NCI-H748 treated with DMSO at 0.1 percent for 48 hours (cell line): ENCODE measurements at regions not wholly inside any gene's neighbourhood (a gene's known extent, or its start where the extent isn't known, plus 50 kb on each side); places are given as distances from the start of the nearest gene placed in this dataset.
"Not testable (repeated sequence)": the region's sequence is repeated elsewhere in the genome, so short reads cannot be mapped to it uniquely, and the experiment has no call there.

Experiments used
- DNase-seq: peaks from one replicate; lab custom pipeline; 2025; lab: John Stamatoyannopoulos, UW

GRCh38 chr2:35932276-35932963, 423.2 kb upstream of the CRIM1 start:
- DNase-seq: no peak

DNA sequence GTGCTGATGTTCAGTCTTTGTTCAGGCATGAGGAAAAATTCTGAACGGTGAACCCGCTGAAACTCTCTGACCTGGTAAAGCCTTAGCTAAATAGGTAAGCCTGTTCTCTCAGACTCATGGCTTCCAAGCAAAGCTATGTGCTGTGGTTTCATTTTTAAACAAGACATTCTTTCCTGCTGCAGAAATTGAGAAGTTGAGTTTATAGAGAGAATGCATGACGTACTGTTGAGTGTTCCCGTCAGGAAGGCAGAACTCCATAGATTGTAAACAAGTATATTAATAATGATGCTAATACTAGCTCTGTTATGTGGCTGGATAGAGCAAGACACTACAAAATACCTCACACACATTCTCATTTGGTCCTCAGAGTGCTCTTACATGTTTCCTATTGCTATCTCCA, 424.0 kb upstream of the CRIM1 start:
- DNase-seq: no peak

- no peak for DNase-seq
Observed at GRCh38 chr2:35931115-35931514, 424.5 kb upstream of the CRIM1 start.

- no peak for DNase-seq
Observed at GRCh38 chr2:35929551-35929950, 426.0 kb upstream of the CRIM1 start.

- DNase-seq: no peak
Observed at GRCh38 chr2:35920061-35920460, 435.5 kb upstream of the CRIM1 start.

DNA sequence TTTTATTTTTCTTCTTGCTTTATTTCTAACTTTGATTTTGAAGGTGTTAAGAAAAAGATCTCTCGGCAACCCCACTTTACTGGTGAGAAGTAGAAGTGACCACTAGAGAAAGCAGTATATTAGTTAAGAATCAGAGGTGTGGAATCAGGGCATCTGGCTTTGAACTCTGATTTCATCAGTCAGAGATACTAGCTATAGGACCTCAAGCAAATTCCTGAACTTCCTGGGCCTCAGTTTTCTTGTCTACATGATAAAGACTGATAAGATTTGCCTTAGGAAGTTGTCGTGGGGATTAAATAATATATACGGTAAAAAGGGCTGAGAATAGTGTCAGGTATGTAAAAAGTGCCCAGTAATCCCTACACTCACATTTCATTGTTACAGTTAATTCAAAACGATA, 440.3 kb upstream of the CRIM1 start:
- DNase-seq: no peak

DNA sequence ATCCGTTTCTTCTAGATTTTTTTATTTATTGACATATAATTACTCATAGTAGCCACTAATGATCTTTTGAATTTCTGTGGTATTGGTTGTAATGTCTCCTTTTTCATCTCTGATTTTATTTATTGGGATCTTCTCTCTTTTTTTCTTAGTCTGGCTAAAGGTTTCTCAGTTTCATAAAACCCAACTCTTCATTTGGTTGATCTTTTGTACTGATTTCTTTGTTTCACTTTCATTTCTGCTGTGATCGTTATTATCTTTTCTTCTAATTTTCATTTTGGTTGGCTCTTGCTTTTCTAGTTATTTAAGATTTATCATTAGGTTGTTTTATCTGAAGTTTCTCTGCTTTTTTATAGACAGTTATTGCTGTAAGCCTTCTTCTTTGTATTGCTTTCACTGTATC, 463.6 kb upstream of the CRIM1 start:
- DNase-seq: no peak

DNA sequence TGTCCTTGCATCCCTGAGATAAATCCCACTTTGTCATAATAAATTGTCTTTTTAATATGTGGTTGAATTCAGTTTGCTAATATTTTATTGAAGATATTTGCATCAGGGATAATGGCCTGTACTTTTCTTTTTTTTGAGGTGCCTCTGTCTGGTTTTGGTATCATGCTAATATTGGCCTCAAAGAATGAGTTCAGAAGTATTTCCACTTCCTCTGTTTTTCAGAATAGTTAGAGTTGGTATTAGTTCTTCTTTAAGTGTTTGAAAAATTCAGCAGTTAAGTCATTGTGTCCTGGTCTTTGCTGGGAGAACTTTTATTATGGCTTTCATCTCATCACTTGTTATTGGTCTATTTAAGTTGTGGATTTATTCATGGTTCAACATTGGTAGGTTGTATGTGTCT, 464.1 kb upstream of the CRIM1 start:
- no peak for DNase-seq

DNA sequence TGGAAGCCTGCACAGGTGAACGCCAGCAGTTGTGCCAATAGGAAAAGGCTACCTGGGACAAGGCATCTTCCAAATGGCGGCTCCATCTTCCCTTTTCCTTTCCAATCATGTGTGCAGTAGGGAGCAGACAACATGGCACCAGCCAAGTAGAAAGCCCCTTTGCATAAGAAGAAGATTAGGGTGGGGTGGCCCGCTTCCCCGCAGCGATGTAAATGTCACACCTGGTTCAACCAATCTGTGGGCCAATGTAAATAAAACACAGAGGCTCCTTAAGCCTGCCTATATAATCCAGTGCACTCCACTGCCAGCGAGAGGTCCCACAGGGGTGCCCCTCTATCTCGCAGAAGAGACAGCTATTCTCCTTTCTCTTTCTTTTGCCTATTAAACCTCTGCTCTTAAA, 468.4 kb upstream of the CRIM1 start:
- peak; percentile 3 for DNase-seq

DNA sequence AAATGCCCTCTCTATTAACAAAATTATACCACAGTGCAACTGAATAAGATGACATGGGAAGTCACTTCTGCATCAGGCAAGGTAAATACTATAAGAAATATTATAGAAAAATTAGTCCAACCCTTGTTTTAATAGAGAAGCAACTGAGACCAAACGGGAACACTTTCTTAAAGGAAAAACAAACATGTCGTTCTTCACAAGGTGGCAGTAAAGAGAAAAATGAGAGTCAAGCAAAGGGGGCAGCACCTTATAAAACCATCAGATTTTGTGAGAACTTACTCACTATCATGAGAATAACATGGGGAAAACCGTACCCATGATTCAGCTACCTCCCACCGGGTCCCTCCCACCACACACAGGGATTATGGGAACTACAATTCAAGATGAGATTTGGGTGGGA, 481.7 kb upstream of the CRIM1 start:
- no peak for DNase-seq

- DNase-seq: no peak
Observed at GRCh38 chr2:35871672-35872071, 483.9 kb upstream of the CRIM1 start.

DNA sequence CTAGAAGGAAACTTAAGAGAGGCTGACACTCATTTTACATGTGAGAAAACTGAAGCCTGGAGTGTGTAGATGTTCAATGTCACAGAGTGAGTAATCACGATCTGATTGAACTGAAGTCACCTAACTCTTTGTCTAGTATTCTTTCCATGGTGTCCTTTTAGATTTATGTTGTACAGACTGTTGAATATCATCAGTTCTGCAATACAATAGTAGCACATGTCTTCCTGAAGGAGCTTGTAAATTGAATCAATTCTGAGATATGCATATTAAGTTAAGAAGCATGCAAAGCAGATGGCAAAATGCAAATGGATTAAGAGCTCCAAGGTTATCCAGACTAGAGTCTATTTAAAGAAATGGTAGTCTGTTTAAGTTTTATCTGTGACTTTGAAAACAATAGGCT, 484.9 kb upstream of the CRIM1 start:
- DNase-seq: no peak

DNA sequence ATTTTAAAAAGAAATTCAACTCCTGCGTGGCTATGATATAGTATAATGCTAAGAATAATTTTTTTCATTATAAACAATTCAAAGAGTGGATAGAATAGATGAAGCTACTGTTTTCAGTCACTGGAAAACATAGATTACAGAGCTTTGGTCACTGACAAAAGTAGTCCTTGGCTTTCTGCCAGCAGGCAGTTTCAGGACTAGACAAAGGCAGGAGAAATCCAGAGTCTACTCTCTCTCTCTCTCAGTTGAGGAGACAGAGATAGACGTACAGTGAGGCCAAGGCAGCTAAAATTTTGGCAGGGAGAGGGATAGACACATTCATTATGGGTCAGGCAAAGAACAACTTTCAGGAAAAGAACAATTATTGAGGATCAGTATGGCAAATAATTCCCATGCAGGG, 491.4 kb upstream of the CRIM1 start:
- DNase-seq: no peak

- DNase-seq: no peak
Observed at GRCh38 chr2:35858216-35858615, 497.4 kb upstream of the CRIM1 start.

GRCh38 chr2:35857498-35857897, 498.1 kb upstream of the CRIM1 start:
- no peak for DNase-seq

- no peak for DNase-seq
Observed at GRCh38 chr2:35831385-35831784, 524.2 kb upstream of the CRIM1 start.

- DNase-seq: no peak
Observed at GRCh38 chr2:35830833-35831232, 524.7 kb upstream of the CRIM1 start.

DNA sequence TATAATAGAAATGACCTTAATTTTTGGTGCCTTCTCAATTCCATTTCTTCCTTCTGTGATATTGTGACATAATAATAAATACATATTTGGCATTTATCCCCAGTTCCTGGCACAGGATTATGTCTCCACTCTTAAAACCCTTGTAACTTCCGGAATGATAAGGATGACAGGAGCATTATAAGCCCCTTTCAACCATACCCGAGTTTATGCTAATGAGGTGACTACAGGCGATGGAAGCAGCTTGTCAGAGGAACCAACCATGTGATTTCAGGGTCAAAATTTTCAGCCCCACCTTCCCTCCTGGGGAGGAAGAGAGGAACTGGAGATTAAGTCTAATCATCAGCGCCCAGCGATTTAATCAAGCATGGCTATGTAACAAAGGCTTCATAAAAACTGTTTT, 528.5 kb upstream of the CRIM1 start:
- DNase-seq: no peak

DNA sequence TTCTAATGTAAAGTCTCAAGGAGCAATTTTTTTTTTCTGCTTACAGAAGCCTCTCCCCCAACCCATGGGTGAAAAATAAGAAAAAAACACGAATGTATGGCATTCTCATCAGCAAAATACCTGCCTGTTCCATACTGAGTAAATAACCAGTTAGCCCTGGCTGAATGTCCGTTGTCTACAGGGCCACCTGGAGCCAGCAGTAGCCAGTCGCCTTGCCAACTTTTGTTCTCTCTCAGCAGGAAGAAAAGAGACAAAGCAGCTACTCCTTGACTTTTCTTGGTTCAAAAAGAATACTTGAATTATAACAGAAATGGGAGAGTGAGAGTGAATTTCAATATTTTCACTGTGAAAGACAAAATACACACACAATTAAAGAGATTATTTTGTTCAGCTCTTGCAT, 532.9 kb upstream of the CRIM1 start:
- DNase-seq: no peak

GRCh38 chr2:35821675-35822074, 533.9 kb upstream of the CRIM1 start:
- DNase-seq: no peak

DNA sequence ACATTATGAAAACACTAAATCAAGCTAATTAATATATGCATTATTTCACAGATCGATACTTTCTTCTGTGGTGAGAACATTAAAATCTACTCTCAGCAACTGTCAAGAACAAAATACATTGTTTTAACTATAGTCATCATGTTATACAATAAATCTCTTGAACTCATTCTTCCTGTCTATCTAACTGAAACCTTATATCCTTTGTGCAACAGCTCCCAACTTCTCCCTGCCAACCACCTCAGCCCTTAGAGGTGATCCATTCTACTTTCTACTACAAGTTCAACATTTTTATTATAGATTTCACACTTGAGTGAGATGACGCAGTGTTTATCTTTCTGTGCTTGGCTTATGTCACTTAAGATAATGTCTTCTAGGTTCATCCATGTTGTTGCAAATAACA, 535.2 kb upstream of the CRIM1 start:
- no peak for DNase-seq

DNA sequence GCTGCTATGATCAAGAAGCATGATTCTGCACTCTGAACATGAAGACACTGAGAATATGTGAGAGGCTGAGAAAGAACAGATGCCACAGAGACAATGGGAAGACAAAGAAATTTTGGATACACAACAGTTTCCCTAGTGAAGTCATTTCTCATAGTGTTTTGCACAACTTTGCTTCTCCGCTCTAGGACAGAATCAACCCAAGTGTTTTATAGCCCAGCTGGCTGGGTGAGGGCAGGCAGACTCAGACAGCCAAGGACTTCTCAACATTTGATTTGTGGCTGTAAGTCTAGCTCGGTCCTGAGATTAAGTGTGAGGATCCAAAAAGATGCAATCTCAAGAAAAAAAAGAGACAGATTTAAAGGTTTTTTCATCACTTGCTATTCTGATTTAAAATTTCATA, 536.5 kb upstream of the CRIM1 start:
- no peak for DNase-seq

DNA sequence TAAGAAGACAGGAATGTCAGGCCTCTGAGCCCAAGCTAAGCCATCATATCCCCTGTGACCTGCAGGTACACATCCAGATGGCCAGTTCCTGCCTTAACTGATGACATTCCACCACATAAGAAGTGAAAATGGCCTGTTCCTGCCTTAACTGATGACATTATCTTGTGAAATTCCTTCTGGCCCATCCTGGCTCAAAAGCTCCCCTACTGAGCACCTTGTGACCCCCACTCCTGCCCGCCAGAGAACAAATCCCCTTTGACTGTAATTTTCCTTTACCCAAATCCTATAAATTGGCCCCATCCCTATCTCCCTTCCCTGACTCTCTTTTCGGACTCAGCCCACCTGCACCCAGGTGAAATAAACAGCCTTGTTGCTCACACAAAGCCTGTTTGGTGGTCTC, 537.2 kb upstream of the CRIM1 start:
- DNase-seq: not testable (repeated sequence)

- DNase-seq: not testable (repeated sequence)
Observed at GRCh38 chr2:35814597-35814996, 541.0 kb upstream of the CRIM1 start.

- no peak for DNase-seq
Observed at GRCh38 chr2:35803126-35803525, 552.5 kb upstream of the CRIM1 start.
